Pancreas (tissue), 10 donors: ENCODE measurements at regions not wholly inside any gene's neighbourhood (a gene's known extent, or its start where the extent isn't known, plus 50 kb on each side); places are given as distances from the start of the nearest gene placed in this dataset.

Experiments used
- ATAC-seq, 4 donors: fragments of 200-7000 bp; cut with Tn5 transposase; one replicate each; pipeline versions ENCODE4 v1.8.0 to v1.9.1; 2020; ENCODE audit warnings: mild to moderate bottlenecking in 4 of 4, moderate library complexity in 4 of 4
- DNase-seq, 6 donors: peaks; one replicate each; pipeline ENCODE4 v3.0.0-alpha.2; 2020
- FAIRE-seq: peaks from 2 replicates; lab custom pipeline; 2012; peaks lifted over from hg19 to GRCh38; lab: Jason Lieb, UNC
- H3K27ac ChIP-seq, 4 donors: fragments of 200-600 bp; sonication (generic); 1 replicate in 3 of 4; 2 replicates in 1 of 4; pipeline versions ENCODE4 v1.5.0 to v1.8.0; 2020
- H3K27me3 ChIP-seq, 4 donors: fragments of 200-600 bp; one replicate each; pipeline ENCODE4 v1.8.0; 2021
- H3K36me3 ChIP-seq, 3 donors: fragments of 200-600 bp; sonication (generic) in 1 of 3; one replicate each; pipeline versions ENCODE4 v1.5.0 to v1.8.0; 2020 to 2021
- H3K4me1 ChIP-seq, 3 donors: fragments of 200-600 bp; one replicate each; pipeline ENCODE4 v1.8.0; 2021
- H3K4me3 ChIP-seq, 4 donors: fragments of 200-600 bp; sonication (generic) in 2 of 4; one replicate each; pipeline versions ENCODE4 v1.5.0 to v1.8.0; 2020 to 2021
- H3K9me3 ChIP-seq, 4 donors: fragments of 200-600 bp; one replicate each; pipeline ENCODE4 v1.8.0; 2021
- CTCF ChIP-seq, 4 donors: fragments of 200-600 bp; sonication (generic) in 3 of 4; IDR thresholded peaks; one replicate each; pipeline versions ENCODE4 v1.5.0 to v1.8.0; 2021; ENCODE audit warnings: antibody characterized with exemption in 4 of 4
- WGBS, 2 donors: extraction: QIAGEN DNeasy Blood & Tissue Kit; methylation state at CpG; one replicate each; pipeline ENCODE4 v1.1.7; 2013; 5-methylcytosine and 5-hydroxymethylcytosine counted together
- intact Hi-C, 3 donors: fragments of 100-400 bp; cut with DNase I; formaldehyde crosslinking; loops; one replicate each; pipeline versions ENCODE4 v1.11.1 to v1.14.2; 2022
- donor health status: healthy with polysubstance abuse.
- donor health status: DM: no; HTN: no; CAD: no; lungs with moderate emphysema.
- donor health status: DM: no; HTN: no; CAD: no.
- donor health status: control.
- donor health status: control.
- donor health status: Bipolar disorder and iron deficiency.
- donor health status: DM: yes; HTN: yes; CAD: no.
- donor health status: DM: no; HTN: no; CAD: no.
- donor health status: DM: no; HTN: no; CAD: no.
- donor health status: DM: yes; HTN: yes; CAD: no.

DNA sequence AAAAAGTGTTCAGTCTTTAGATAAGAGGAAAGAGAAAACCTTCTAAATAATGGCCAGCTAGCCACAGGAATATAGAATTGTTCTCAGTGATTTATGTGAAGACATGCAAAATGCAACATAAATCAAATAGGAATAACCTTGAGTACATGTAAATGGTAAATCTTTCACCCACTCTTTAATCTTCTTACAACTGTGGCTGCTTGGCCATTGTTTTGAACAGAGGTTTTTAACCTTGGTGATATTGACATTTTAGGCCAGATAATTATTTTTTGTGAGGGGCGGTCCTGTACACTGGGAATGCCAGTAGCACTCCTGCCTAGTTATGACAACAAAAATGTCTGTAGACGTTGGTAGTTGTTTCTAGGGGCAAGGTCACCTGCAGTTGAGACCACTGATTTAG, 479.9 kb upstream of the NOVA1 start:
- 4 to 6% methylated on average over 2 of the region's 2 CpGs for WGBS, 2 donors
- DNase-seq (no peak), FAIRE-seq (no peak), ATAC-seq (no peak)
- Histone ChIP-seq H3K4me1 (peaks cover 0 to 8% (median 3%) of the 10 kb centered on the region in 3 donors), H3K36me3 (no peaks in the 10 kb centered on the region), H3K27me3 (no peaks in the 10 kb centered on the region), H3K4me3 (no peak overlapping the region), H3K27ac (no peak overlapping the region), H3K9me3 (no peaks in the 10 kb centered on the region)
- no peak for TF ChIP-seq CTCF (IDR thresholded peaks at IDR 0.05)
- intact Hi-C loops: no loop called here

GRCh38 chr14:27078191-27078590, 480.4 kb upstream of the NOVA1 start:
- 43 to 56% methylated on average over 4 of the region's 4 CpGs for WGBS, 2 donors
- intact Hi-C loops: no loop called here
- Histone ChIP-seq H3K27ac (no peak overlapping the region), H3K36me3 (no peaks in the 10 kb centered on the region), H3K9me3 (no peaks in the 10 kb centered on the region), H3K27me3 (no peaks in the 10 kb centered on the region), H3K4me1 (peaks cover 0 to 8% (median 3%) of the 10 kb centered on the region in 3 donors), H3K4me3 (no peak overlapping the region)
- FAIRE-seq (no peak), DNase-seq (no peak), ATAC-seq (peak in 1 of 4 donors; percentile 44)
- no peak for TF ChIP-seq CTCF (IDR thresholded peaks at IDR 0.05)

- ATAC-seq: no peak
- Histone ChIP-seq H3K4me3 (no peak overlapping the region), H3K9me3 (no peaks in the 10 kb centered on the region), H3K4me1 (peaks cover 0 to 8% (median 3%) of the 10 kb centered on the region in 3 donors), H3K27me3 (no peaks in the 10 kb centered on the region), H3K36me3 (no peaks in the 10 kb centered on the region), H3K27ac (no peak overlapping the region)
- intact Hi-C loops: no loop called here
- no peak for TF ChIP-seq CTCF (IDR thresholded peaks at IDR 0.05)
- FAIRE-seq: no peak
- DNase-seq: no peak
- WGBS, 2 donors: 57 to 90% methylated on average over 1 of the region's 1 CpG
These were observed 481.9 kb upstream of the NOVA1 start for GRCh38 chr14:27079716-27080115.

DNA sequence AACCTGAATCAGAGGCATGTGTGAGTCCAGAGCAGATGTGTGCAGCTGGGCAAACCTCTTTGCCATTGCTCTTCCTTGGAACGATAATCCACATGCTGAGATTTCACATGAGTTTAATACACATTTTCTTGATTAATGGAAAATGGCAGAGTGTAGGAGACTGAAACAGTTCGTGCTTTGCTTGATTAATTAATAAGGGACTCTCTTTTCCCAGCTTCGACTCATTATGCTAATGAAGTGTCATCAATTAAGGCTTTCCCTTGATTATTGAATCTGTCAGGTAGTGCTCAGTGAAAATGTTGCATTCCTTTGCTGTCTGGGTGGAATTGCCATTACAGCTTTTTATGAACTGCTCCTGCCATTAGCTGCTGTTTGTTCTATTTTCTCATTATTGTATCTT, 487.7 kb upstream of the NOVA1 start:
- TF ChIP-seq CTCF (IDR thresholded peaks at IDR 0.05): no peak
- DNase-seq (no peak), FAIRE-seq (no peak), ATAC-seq (no peak)
- Histone ChIP-seq H3K4me3 (no peak overlapping the region), H3K27me3 (no peaks in the 10 kb centered on the region), H3K36me3 (no peaks in the 10 kb centered on the region), H3K4me1 (no peaks in the 10 kb centered on the region), H3K27ac (no peak overlapping the region), H3K9me3 (no peaks in the 10 kb centered on the region)
- intact Hi-C loops: no loop called here
- 21 to 29% methylated on average over 3 of the region's 3 CpGs for WGBS, 2 donors

GRCh38 chr14:27090716-27091115, 492.9 kb upstream of the NOVA1 start:
- DNase-seq (no peak), ATAC-seq (no peak), FAIRE-seq (no peak)
- intact Hi-C loops: no loop called here
- Histone ChIP-seq H3K4me1 (no peaks in the 10 kb centered on the region), H3K27ac (no peak overlapping the region), H3K4me3 (no peak overlapping the region), H3K27me3 (no peaks in the 10 kb centered on the region), H3K9me3 (no peaks in the 10 kb centered on the region), H3K36me3 (no peaks in the 10 kb centered on the region)
- no peak for TF ChIP-seq CTCF (IDR thresholded peaks at IDR 0.05)
- WGBS, 2 donors: 48 to 67% methylated on average over 3 of the region's 3 CpGs
